VCaP (cell line): ENCODE measurements at regions not wholly inside any gene's neighbourhood (a gene's known extent, or its start where the extent isn't known, plus 50 kb on each side); places are given as distances from the start of the nearest gene placed in this dataset.

ENCODE experiments used
- H3K27ac ChIP-seq: fragments of 450-650 bp; 2 replicates; pipeline ENCODE4 v1.5.1; 2017
- TF ChIP-seq, protein P1 (sequence below): fragments of 450-650 bp; conservative IDR thresholded peaks from 2 replicates; pipeline ENCODE4 v1.5.1; 2017; ENCODE audit warnings: mild to moderate bottlenecking, moderate library complexity

DNA sequence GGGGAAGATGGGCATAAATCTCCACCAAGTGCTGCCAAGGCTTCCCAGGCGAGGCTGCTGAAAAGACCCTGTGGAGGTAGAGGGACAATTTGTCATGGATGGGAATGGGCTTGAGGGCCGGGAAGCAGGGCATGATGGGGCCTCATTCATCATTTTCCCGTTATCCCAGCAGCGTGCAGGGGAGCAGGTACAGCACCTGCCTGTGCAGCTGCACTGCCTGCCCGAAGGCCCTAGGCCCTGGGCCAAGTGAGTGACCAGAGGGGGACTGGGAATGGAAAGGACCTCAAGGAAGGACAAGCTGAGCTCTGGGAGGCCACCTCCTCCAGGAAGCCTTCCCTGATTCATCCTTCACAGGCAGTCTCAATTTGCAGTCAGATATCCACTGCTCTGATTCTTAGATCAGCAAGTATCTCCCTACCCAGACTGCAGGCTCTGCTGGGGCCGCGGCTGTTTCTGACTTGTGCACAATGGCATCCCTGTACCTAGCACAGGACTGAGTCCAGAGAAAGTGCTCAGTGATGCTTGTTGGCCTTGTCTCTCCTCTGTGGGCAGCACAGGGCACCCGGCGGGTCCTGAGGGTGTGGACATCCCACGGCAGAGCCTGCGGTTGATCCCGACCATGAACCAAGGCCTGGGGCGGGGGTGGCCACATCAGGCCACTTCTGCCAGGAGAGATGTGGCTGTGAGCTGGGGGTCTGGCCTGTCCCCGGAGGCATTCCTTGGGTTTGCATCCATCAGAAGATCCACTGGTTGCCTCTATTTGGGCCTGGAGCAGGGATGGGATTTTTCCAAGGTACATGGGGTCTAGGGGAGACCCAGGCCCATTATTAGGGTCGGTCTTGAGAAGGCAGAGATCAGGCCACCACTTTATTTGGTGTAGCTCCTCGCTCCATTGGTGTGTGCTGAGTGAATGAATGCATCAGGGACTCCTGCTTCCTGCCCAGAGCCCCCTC lies 167.3 kb upstream of the RTL1 start:
- no peak overlapping the region for H3K27ac ChIP-seq
- TF ChIP-seq, protein P1, sequence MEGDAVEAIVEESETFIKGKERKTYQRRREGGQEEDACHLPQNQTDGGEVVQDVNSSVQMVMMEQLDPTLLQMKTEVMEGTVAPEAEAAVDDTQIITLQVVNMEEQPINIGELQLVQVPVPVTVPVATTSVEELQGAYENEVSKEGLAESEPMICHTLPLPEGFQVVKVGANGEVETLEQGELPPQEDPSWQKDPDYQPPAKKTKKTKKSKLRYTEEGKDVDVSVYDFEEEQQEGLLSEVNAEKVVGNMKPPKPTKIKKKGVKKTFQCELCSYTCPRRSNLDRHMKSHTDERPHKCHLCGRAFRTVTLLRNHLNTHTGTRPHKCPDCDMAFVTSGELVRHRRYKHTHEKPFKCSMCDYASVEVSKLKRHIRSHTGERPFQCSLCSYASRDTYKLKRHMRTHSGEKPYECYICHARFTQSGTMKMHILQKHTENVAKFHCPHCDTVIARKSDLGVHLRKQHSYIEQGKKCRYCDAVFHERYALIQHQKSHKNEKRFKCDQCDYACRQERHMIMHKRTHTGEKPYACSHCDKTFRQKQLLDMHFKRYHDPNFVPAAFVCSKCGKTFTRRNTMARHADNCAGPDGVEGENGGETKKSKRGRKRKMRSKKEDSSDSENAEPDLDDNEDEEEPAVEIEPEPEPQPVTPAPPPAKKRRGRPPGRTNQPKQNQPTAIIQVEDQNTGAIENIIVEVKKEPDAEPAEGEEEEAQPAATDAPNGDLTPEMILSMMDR: no peak

DNA sequence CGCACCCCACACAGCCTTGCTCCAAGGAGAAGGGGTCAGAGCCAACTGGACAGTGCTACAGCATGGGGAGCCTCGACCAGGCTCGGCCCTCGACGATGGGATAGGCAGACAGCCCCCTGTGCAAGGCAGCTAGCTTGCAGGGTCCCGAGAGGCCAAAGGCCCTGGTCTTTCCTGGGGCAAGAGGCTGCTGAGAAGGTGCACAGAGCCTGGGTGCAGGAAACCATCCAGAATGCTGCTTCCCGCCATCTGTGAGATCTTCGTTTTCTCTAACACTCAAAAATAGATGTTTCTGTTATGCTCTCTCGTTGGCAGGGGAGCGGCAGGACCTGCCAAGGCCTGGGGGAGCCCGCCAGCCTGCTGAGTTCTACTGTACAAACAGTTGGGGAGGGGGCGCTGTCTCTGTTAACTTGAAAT lies 168.0 kb upstream of the RTL1 start:
- TF ChIP-seq, protein P1: no peak
- H3K27ac ChIP-seq: no peak overlapping the region

DNA sequence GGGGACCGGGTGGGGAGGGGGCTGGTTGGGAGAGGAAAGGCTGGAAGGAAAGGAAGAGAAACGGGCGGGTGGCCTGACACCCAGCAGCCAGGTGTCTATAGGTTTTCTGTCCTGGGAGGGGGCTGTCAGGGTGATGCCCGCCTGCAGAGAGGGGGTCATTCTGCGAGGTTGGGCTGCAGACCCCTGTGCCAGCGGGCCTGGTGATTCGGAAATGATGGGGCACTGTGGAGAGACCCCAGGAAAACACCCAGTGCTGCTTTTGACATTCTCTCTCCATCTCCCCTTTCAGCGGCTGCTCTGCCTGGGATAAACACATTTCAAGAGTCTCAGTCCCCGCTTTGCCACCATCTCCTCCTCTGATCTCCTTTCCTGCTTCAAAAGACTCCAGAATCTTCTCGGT lies 168.5 kb upstream of the RTL1 start:
- TF ChIP-seq, protein P1: no peak
- H3K27ac ChIP-seq: no peak overlapping the region

DNA sequence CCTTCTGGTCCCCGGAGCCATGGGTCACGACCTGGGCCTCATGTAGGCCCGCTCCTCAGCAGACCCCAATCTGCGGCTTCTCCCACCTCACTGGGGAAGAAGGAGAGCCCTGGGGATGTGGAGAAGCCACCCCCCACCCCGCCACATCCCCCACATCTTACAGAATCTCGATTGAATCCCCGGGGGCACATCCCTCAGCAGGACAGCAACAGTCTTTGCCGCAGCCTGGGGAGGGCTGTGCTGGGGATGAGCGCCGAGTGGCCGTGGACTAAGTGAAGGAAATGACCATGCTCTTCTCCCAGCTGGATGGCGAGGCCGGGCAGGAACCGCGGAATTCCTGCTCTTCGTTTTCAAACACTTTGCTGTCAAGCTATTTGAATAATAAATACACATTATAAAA lies 169.0 kb upstream of the RTL1 start:
- peak overlapping the region; percentile 40; the same call in 1 of the 2 replicates for H3K27ac ChIP-seq
- TF ChIP-seq, protein P1: no peak

DNA sequence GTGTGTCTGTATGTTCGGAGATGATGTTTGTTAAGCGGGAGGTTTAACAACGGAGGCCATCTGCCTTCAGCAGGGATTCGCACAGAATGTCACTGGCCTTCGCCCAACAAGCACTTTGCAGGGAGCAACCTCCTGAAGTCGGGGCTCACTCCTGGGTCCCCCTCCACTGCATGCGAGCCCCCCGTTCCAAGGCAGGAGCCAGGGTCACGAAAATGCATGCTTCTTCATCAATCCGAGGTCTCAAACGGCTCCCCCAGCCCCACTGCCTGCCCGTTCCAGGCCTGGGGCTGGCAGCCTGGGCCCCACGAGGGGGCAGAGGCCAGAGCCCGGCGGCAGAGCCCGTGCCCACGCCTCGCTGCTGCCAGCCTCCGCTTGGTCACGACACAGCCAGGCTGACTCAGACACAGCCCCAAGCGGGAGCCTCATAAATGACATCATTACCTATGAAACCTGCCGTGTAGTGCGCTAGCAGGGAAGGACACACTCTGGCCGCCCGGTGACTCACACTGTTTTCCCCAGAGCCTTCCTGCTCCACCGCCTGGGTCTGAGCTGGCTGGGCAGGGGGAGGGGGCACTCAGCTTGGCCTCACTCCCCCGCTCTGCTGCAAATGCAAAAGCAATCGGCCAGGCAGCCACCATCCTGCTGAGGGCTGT lies 169.5 kb upstream of the RTL1 start:
- TF ChIP-seq, protein P1: peak; percentile 31
- peak overlapping the region; percentile 40; the same call in 1 of the 2 replicates for H3K27ac ChIP-seq

DNA sequence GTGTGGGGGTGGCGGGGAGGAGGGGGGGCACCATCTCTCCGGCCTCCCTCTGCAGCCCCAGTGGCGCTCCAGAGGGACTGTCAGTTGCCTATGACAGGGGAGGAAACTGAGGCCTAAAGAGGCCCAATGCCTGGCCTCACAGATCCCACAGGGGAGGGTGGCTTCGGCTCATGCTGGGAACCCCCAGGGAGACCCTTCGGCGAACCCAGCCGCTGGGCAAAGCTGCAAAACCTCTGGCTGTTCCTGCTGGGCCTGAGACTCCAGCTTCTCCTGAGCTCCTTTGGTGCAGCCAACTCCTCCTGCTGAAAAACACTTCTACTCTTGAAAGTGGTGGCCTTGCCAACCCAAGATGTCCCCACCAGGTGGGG lies 170.1 kb upstream of the RTL1 start:
- TF ChIP-seq, protein P1: no peak
- H3K27ac ChIP-seq: peak overlapping the region; percentile 40; the same call in 1 of the 2 replicates

DNA sequence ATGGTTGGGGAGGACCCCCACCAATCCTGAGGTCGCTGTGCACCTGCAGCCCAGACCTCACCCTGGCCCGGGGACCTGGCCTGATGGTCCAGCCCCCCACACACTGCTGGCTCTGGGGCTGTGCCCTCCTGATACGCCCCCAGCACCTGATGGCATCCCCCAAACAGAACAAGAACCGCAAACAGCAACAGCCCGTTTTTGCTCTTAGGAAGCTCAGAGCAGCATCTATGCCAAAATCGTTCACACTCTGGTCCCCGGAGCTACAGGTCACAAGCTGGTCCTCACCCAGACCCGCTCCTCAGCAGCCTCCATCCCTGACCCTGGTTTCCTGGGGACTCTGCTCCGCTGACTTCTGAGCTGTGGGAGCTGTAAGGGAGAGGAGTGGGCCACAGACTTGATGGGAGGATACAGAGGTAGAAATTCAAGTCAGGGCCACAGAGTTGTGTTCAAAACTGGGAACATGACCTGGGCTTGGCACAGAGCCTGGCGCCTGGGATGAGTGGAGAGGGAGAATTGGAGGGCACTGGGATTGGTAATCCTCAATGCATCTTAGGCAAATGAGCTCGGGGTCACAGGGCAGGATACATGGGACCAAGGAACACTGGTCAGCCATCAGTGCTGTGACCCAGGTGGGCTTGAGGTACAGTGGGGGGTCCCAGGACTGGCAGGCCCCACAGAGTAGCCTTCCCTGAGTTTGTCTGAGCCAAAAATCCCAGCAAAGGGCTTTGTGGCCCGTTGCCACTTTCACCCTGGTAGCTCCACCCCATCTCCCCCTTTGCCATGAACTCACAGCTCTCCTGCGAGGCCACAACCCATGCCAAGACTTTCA lies 170.9 kb upstream of the RTL1 start:
- H3K27ac ChIP-seq: no peak overlapping the region
- TF ChIP-seq, protein P1: no peak
